CMK (cell line): ENCODE measurements at regions not wholly inside any gene's neighbourhood (a gene's known extent, or its start where the extent isn't known, plus 50 kb on each side); places are given as distances from the start of the nearest gene placed in this dataset.

ENCODE experiments used
- DNase-seq: peaks from one replicate; pipeline ENCODE4 v3.0.0-alpha.2; 2010; ENCODE audit warnings: low read depth

DNA sequence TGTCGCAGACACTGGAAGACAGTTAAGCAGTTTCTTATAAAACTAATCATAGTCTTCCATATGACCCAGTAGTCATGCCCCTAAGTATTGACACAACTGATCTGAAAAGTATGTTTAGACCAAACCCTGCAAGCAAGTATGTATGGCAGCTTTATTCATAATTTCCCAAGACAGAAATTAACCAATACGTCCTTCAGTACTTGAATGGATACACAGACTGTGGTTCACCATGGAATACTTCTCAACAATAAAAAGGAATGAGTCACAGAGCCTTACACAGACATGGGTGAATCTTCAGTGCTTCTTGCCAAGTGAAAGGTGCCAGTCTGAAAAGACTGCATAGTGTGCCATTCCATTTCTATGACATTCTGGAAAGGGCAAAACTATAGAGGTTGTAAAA, 50.2 kb upstream of the AKR1E2 start:
- DNase-seq = no peak

DNA sequence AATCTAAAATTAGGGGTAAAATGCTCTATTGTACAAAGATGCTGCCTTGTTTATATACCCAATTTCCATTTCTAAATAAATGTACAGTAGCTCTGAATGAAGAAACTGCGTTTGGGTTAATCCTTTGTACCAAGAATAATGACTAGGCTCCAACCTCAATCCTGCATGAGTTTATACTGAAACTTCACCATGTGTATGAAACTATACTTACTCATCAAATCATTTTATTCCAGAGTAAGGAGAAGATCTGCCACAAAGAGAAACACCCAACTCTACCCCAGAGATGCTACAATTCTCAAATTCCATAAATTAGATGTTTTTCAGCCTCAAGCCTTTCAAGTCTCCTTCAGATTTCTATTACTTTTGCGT, 53.8 kb upstream of the AKR1E2 start:
- no peak for DNase-seq

DNA sequence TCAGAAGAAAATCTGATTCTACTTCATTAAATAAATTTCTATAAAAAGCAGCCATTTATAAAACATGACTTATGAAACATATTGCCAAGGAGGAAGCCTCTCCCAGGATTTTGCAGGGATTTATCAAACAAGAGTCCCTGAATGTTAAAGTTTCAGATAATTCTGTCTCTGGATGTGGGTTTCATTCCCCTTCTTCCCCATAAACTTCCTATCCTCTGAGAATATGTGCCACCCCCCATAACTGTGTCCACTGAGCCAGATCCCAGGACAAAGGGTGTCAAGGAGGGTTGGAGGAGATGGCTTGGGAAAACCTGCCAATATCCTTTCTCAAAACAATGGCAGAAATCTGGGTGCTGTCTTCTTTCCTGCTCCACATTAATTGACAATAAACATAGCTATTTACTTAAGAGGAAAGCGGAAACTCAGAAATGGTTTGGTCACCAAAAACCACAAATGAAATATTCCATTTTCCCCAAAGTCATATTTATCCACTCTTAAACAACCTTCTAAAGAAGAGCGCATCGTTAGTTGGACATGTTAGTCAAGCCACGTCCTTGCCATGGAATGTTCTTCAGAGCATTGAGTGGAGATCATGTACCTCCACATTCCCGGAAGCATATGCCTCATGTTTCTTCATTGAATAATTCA, 54.3 kb upstream of the AKR1E2 start:
- no peak for DNase-seq

DNA sequence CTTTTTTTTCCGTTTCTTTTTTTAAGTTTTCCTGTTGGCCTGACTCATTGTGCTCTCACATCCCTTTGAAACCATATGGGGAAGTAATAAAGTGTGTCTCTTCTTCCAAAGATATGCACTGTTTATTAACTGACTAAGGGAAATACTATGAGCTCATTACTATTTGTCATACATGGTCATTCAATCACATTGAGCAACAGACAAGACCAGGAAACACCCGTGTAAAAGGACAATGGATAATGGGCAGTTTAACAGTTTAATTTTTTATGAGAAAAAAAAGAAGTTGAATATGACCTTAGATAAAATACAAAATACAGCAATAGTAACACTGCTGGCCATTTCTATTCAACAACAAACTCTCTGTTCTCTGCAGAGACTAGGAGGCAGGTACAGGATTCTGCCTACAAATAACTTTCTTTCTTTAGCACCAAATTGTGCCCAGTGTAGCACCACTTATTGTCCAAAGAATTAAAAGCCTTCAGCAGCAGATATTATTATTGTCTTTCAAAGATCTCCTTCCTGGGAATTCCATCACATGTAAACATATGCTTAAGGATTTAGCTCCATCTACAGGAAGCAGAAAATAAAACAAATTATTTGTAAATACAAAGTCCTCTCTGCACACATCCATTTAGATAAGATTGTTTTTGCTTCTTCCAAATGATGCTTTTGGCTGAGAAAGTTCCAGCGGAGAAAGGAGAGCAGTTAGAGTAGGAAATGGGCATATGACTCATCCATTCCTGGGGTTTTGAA, 55.0 kb upstream of the AKR1E2 start:
- no peak for DNase-seq

DNA sequence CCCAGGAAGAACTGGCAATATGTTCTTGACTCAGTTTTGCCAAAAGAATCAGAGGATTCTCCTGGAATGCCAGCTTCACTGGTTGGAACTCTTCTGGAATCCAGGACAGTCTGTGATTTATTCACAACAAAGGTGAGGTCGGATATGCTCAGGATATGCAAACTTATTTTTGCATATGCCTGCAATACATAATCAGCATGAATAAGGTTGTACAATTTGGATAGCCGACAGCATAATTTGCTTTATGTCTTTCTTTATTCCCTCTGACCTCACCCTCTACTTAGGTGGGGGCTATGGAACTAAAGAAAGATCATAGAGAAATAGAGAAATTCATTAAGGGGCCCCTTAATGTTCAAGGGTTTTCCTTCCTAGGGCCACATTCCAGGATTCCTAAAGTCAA, 57.6 kb upstream of the AKR1E2 start:
- DNase-seq = no peak

DNA sequence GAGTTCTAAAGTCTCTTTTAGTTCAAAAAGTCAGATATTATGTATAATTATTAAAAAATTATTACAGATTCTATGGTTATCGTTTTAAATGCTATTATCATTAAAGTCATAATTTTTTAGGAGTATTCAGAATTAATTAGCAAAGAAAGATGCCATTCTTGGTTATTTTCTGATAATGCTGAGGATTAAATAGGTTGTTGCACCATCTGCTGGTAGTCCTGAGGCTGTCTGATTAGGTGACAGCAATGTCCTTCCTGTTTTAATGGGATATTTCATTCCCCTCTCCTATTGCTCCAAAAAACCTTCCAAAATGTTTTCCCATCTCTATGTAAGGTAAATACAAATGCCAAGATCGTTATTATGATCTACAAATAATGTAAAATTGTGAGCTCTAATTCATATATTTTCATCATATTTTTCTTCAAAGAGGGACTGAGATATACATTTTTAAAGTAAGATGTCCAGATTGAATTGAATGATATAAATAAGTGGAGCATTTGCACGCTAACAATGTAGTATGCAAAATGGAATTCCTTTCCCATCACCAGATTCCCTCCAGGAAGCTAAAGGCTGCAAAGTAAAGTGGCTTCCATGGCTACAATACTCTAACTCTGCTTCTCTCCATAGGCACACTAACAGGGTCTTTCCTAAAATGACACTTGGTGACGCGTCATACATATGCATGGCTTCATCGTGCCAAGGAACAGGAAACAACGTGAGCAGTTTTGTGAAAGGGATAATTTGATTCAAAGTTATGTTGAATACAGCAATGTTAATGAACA, 58.8 kb upstream of the AKR1E2 start:
- no peak for DNase-seq

DNA sequence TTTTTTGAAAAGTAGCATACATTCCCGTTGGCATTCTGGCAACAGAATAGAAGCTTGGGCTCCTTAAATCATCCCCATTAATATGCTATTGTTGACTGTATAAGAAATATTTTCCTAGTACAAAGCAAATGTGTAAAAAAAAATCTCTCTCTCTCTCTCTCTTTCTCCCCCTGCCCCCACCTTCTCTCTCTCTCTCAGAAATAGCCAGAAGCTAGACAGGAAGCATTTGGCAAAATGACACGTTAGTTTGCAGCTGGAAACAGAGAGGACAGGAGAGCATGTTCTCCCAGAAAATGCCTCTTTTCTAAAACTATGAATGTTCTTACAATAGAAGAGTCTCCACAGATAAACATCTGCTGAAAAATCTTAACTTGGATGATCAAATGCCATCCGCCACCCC, 59.6 kb upstream of the AKR1E2 start:
- DNase-seq = no peak

DNA sequence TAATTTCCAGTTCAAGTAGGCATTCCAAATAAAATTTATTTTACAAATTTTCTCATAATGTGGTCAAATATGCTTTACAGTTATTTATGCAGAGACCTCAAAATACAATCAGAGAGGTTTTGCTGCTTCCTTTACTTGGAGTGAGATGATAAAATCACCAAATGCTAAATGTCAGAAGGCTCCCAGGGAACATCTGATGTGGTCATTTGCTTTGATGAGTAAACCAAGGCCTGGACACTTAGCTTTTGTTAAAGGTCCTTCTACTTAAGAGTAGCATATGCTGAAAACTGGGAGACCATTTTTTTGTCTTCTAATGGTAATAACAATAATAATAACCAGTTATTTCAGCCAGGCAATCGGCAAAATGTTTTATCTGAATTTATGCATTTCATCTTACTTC, 60.6 kb upstream of the AKR1E2 start:
- no peak for DNase-seq

DNA sequence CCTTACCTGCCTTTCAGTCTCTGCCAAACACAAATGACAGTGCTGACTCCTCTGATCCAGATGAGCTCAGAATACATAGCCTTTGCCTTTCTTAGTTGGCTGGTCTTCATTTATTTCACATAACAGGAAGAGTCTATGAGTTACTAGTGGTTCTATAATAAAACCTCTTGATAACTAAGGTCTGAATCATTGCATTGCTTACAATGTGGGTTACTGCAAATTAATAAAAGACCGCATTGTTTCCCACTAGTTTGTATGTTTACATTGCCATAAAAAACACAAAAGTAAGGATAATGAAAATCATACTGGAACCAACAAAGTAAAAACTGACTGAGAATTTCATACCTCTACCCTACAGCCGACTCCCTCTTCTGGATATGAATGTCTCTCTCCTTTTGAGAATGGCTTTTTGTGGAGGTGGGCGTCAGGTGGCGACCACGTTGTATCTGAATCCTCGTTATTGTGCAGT, 62.0 kb upstream of the AKR1E2 start:
- DNase-seq = no peak

DNA sequence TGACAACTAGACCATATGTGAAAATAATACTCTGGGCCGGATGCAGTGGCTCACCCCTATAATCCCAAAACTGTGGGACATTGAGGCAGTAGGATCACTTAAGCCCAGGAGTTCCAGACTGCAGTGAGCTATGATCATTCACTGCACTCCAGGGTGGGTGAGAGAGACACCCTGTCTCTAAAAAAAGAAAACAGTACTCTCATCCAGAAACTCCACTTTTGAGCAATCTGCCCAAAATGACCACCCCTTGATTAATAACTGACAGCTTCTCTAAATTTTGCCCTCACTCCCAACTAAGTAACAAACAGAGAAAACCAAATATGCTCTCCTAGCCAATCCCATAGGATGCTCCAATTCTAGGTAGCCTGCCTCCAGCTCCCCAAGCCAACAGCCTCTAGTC, 62.5 kb upstream of the AKR1E2 start:
- no peak for DNase-seq

DNA sequence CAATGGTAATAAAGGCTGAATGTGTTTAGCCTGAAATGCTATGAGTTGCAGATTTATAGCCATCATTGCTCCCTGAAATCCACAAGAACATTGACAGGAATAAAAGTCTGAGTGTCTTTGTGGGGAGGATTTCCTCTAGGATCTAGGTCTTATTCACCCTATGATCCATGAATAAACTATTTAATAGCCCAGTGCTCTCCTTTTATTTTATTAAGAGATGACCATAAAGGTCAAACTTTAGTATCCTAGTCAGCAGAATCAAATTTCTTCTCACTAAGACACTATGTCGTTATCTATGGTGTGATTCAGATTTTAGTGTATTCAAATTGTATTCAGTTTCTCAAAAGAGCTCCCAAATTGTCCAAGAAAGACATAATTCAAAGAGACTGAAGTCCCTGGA, 67.8 kb upstream of the AKR1E2 start:
- no peak for DNase-seq

DNA sequence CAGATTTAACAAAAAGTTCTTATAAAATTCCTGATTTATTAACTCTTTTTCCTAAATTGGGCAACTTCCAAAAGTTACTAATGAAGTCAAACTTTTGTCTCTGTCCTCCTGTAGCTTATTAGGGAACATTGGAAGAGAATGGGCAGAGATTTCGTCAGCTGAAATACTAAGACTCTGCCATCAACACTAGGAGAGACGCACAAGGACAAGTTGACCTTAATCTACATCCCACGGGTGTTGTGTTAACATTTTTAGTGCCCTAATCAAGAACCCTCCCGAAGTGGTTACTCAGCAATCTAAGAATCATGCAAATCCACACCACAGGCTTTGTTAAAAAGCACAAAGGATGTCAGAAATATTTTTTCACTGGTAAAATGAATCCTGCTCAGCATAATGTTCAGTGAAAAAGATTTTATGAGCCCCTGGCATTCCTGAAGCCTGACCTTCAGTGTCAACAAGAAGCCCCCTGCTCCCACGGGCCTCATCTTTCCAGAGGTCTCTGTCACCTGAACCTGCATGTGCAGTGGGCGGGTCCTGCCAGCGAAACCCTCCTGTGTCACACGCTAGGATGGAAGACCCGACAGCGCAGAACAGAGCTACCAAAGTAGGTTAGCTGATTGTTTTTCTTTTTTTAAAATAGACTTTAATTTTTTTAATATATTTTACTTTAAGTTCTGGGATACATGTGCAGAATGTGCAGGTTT, 70.6 kb upstream of the AKR1E2 start:
- DNase-seq = no peak

DNA sequence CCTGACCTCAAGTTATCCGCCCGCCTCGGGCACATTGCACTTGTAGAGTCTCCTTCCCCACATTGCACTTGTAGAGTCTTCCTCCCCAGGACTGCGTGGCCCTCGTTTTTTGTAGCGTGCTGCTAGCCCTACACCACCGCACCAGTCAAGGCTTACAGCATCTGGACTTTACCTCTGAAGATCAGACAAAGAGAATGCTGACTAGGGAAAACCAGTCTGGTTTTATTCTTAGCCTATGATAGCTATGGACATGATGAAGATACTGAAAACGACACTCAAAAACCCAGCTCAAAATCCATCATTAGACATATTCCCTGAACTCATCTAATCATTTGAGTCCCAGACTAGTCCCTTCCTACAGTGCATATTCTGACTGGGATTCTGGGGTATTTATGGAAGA, 71.9 kb upstream of the AKR1E2 start:
- no peak for DNase-seq

DNA sequence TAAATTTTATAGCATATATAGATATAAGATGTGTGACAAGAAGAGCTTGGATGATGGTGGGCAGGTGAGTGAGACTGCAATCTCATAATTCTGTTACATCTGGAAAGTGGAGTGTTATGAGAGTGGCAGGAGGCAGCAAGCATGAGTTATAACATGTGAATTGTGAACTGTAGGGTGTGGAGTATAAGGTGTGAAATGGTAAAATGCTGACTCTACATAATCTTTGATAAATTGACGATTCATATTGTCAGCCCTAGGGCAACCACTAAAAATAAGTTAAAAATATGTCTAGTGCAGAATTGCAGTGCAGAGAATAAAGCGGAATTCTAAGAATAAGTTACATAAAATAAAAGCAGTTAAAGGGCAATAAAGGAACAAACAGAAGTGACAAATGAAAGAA, 74.8 kb upstream of the AKR1E2 start:
- DNase-seq = no peak

DNA sequence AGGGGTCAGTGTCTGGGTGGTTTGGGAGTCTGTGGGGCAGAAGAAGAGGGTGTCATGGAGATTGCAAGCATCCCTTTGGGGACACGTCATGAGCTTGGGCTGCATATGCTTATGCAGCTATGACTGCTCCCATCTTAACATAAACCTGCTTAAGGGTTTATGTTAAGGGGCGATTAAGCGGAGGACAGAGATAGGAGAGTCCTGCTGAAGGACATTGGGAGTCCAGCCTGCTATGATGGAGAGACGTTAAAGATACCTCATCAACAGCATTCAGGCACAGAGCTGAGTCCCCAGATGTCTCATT, 76.8 kb upstream of the AKR1E2 start:
- no peak for DNase-seq

DNA sequence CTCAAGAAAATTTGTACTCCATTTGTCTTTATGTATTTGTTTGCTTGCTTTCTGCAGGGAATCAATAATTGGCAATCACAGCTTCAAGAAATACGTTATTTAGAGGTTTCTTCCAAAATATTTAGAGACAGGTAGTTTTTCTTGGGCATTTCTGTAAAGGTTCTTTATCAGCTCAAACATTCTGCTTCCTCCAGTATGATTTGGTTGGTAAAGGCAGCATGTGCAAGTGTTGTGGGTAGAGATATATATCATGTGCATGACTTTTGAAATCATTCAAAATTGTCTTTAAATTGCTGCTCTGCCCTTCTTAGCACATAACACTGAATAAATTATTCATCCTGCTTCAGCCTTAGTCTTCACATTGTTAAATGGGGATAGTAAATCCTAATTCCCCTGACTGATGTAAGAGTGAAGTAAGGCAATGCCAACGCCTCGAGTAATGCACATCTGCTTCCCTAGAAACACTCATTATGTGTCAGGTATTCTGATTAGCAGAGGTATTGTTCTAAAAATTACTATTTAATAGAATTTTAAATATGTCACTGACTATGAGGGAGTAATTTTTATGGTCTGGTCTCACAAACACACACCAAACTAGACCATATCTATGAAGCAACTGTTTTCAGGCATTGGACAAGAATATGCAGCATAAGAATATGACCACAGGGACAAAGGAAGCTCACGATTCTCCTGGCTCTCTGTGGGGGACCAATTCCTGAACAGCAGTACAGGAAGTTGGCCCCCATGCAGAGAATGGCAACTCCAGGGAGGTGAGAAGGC, 77.3 kb upstream of the AKR1E2 start:
- no peak for DNase-seq

DNA sequence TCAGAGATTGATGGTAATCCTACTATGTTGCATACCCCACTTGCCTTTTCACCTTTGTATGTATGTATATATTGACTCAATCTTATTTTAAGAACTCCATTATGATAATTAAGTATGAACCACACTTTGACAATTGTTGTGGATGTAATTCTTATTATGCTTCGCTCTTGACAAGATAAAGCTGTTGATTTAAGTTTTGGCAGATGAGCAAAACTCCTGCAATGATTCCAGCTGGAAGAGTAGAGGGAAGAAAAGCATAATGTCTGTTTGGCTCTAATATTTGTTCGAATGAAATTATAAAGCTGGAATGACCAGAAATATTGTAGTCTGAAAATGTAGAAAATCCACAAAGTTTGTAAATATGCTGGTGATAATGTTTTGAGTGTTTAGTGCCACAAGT, 83.8 kb upstream of the AKR1E2 start:
- no peak for DNase-seq

DNA sequence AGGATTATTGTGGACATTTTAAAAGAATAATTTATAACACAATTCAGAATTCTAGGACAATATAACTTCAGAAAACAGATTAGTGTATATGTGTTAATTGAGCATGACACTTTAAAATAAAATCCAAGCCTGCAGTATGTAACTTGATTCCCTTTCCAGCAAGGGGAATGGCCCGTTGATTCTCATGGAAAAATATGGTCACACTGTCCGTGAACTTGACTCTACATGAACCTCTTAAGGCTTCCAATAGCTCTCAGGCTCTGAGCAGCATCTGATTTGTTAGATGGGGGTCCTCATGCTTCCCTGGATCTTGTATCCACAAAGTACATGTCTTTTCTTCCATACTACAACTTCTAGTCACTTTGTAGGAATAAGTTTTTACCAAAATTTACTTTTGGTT, 85.5 kb upstream of the AKR1E2 start:
- DNase-seq = no peak

DNA sequence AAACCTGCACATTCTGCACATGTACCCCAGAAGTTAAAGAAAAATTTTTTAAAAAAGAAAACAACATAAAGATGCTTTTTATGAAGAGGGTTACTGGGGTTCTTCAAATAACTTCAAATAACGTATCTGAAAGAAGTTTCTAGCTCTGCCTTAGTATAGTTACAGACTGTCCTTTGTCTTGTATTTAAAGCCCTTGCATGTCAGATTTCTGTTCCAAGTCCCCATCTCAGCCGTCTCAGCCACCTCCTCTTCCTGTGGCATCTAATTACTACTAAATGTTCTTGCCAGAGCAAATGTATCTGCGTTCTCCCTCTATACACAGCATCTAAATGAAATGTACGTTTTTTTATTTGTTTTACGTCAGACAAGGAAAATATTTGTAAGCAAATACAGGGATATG, 89.4 kb upstream of the AKR1E2 start:
- DNase-seq = no peak

DNA sequence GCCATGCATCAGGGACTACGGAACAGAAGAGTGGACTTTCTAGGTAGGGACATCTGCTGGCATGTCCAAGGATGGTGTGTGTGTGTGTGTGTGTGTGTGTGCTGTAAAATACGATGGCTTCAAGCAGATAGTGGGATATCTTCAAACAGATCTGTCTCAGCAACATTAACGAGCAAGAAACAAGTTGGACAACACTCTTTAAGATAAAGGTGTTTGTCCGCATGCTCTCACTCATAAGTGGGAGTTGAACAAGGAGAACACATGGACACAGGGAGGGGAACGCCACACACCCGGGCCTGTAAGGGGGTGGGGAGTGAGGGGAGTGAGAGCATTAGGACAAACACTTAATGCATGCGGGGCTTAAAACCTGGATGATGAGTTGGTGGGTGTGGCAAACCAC, 89.8 kb upstream of the AKR1E2 start:
- DNase-seq = no peak

DNA sequence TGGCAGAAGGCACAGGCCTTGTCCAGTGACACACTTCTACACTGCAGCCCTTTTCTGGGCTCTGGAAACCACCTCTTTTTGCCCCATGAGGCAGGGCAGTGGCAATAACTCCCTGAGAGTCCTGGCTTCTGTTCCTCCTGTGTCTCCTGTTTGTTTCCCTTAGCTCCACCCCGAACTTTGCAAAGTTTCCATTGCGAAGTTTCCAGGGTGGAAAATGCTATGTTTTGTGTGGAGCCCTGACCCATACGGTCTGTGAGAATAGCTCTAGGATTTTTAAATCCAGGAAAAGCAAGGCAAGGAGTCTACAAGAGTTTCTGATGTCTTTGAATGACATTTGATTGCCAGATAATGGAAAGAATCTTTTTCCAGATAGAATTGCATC, 92.2 kb upstream of the AKR1E2 start:
- no peak for DNase-seq
